ENCODE measurements at regions not wholly inside any gene's neighbourhood (a gene's known extent, or its start where the extent isn't known, plus 50 kb on each side); places are given as distances from the start of the nearest gene placed in this dataset.

GRCh38 chr9:80046481-80046880 is 474.7 kb downstream of the TLE4 start:
- FAIRE-seq (no peak), ATAC-seq (no peak), DNase-seq (ENCODE audit: extremely low read depth in 1 of 4, low spot score in 3 of 4) (no peak)
- H3K4me2 ChIP-seq (ENCODE audit: insufficient read depth, low read length): no peak overlapping the region
- no peaks in the 10 kb centered on the region for H3K27me3 ChIP-seq (ENCODE audit: control insufficient read depth in 2 of 2, insufficient read depth in 2 of 2, low read length in 2 of 2)
- no peaks in the 10 kb centered on the region for H3K9me1 ChIP-seq (ENCODE audit: control insufficient read depth, insufficient read depth, low read length)
- no peaks in the 10 kb centered on the region for H3K79me2 ChIP-seq (ENCODE audit: control insufficient read depth, insufficient read depth, low read length)
- no peak overlapping the region for H3K27ac ChIP-seq (ENCODE audit: extremely low read depth, low read depth, low read length)
- in situ Hi-C loops (cut with MboI) (no loop called here), intact Hi-C loops (cut with micrococcal nuclease) (no loop called here)
- no peak overlapping the region for H2AFZ ChIP-seq (ENCODE audit: low read depth, low read length)
- ChIA-PET POLR2A (no interaction called here), CTCF (ENCODE audit: low intra/inter-chr PET ratio) (no interaction called here)
- H3K9ac ChIP-seq (ENCODE audit: insufficient read depth in 1 of 2, low read depth in 2 of 2, low read length in 2 of 2): no peak overlapping the region
- no peaks in the 10 kb centered on the region for H3K9me3 ChIP-seq (replicated peaks; ENCODE audit: control insufficient read depth, insufficient read depth, low read depth, low read length)
- no peaks in the 10 kb centered on the region for H3K4me1 ChIP-seq (replicated peaks in 1 of 2; ENCODE audit: control insufficient read depth in 2 of 2, insufficient read depth in 2 of 2, low read length in 2 of 2)
- BruUV-seq (replicated peaks): no TSS peak
- TF ChIP-seq HMG20B (CRISPR knock-in tag; IDR thresholded peaks at IDR 0.05): no peak
- no peak overlapping the region for H3K4me3 ChIP-seq
- WGBS (ENCODE audit: insufficient coverage, low coverage, missing lambda C conversion rate): 0% methylated on average over 2 of the region's 2 CpGs
- no peaks in the 10 kb centered on the region for H4K20me1 ChIP-seq (replicated peaks; ENCODE audit: control insufficient read depth, insufficient read depth, low read length)
- no peaks in the 10 kb centered on the region for H3K36me3 ChIP-seq (ENCODE audit: control insufficient read depth, insufficient read depth, low read length)

GRCh38 chr9:80041821-80042220 is 470.1 kb downstream of the TLE4 start:
- intact Hi-C loops (cut with micrococcal nuclease): no loop called here
- Histone ChIP-seq H3K36me3 (ENCODE audit: control insufficient read depth, insufficient read depth, low read length) (no peaks in the 10 kb centered on the region), H3K9ac (ENCODE audit: insufficient read depth in 1 of 2, low read depth in 2 of 2, low read length in 2 of 2) (no peak overlapping the region), H3K27ac (ENCODE audit: extremely low read depth, low read depth, low read length) (no peak overlapping the region), H3K27me3 (ENCODE audit: control insufficient read depth in 2 of 2, insufficient read depth in 2 of 2, low read length in 2 of 2) (no peaks in the 10 kb centered on the region), H3K79me2 (ENCODE audit: control insufficient read depth, insufficient read depth, low read length) (no peaks in the 10 kb centered on the region), H3K9me1 (ENCODE audit: control insufficient read depth, insufficient read depth, low read length) (no peaks in the 10 kb centered on the region), H3K4me3 (no peak overlapping the region), H4K20me1 (replicated peaks; ENCODE audit: control insufficient read depth, insufficient read depth, low read length) (no peaks in the 10 kb centered on the region), H3K9me3 (replicated peaks; ENCODE audit: control insufficient read depth, insufficient read depth, low read depth, low read length) (no peaks in the 10 kb centered on the region), H3K4me2 (ENCODE audit: insufficient read depth, low read length) (no peak overlapping the region), H3K4me1 (replicated peaks in 1 of 2; ENCODE audit: control insufficient read depth in 2 of 2, insufficient read depth in 2 of 2, low read length in 2 of 2) (no peaks in the 10 kb centered on the region), H2AFZ (ENCODE audit: low read depth, low read length) (no peak overlapping the region)
- TF ChIP-seq, protein P1, sequence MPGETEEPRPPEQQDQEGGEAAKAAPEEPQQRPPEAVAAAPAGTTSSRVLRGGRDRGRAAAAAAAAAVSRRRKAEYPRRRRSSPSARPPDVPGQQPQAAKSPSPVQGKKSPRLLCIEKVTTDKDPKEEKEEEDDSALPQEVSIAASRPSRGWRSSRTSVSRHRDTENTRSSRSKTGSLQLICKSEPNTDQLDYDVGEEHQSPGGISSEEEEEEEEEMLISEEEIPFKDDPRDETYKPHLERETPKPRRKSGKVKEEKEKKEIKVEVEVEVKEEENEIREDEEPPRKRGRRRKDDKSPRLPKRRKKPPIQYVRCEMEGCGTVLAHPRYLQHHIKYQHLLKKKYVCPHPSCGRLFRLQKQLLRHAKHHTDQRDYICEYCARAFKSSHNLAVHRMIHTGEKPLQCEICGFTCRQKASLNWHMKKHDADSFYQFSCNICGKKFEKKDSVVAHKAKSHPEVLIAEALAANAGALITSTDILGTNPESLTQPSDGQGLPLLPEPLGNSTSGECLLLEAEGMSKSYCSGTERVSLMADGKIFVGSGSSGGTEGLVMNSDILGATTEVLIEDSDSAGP (CRISPR knock-in tag; IDR thresholded peaks at IDR 0.05): no peak
- in situ Hi-C loops (cut with MboI): no loop called here
- no TSS peak for BruUV-seq (replicated peaks)
- ChIA-PET POLR2A (no interaction called here), CTCF (ENCODE audit: low intra/inter-chr PET ratio) (no interaction called here)
- FAIRE-seq (no peak), DNase-seq (ENCODE audit: extremely low read depth in 1 of 4, low spot score in 3 of 4) (no peak), ATAC-seq (no peak)
- 0% methylated on average over 1 of the region's 4 CpGs for WGBS (ENCODE audit: insufficient coverage, low coverage, missing lambda C conversion rate)
